Calu3 (cell line): ENCODE measurements at regions not wholly inside any gene's neighbourhood (a gene's known extent, or its start where the extent isn't known, plus 50 kb on each side); places are given as distances from the start of the nearest gene placed in this dataset.

Experiments used
- BruUV-seq: library from RNA; stranded (reverse); fragments of 400-500 nt; replicated peaks from 2 replicates; lab custom pipeline; 2021; lab: Mats Ljungman, UMichigan
- CTCF ChIA-PET: fragments of 300-600 bp; sonication (Branson Sonifier 250); formaldehyde crosslinking; loops from one replicate; lab custom pipeline; 2022; ENCODE audit warnings: antibody characterized with exemption; lab: Charles Lee
- DNase-seq: peaks from one replicate; pipeline ENCODE4 v3.0.0; 2022
- H3K27ac Mint-ChIP-seq: one replicate; pipeline ENCODE4 v1.8.0; 2022; ENCODE audit warnings: mixed read lengths; ENCODE audit not compliant: unreplicated experiment
- H3K27me3 Mint-ChIP-seq: one replicate; pipeline ENCODE4 v1.8.0; 2022; ENCODE audit warnings: mixed read lengths; ENCODE audit not compliant: unreplicated experiment
- H3K36me3 Mint-ChIP-seq: one replicate; pipeline ENCODE4 v1.8.0; 2022; ENCODE audit warnings: mild to moderate bottlenecking, moderate library complexity, mixed read lengths; ENCODE audit not compliant: insufficient read depth, unreplicated experiment
- H3K4me1 Mint-ChIP-seq: one replicate; pipeline ENCODE4 v1.8.0; 2022; ENCODE audit warnings: mild to moderate bottlenecking, low read depth, mixed read lengths; ENCODE audit not compliant: unreplicated experiment
- H3K4me3 Mint-ChIP-seq: one replicate; pipeline ENCODE4 v1.8.0; 2022; ENCODE audit warnings: mild to moderate bottlenecking, low read depth, moderate library complexity, mixed read lengths; ENCODE audit not compliant: unreplicated experiment
- H3K9me3 Mint-ChIP-seq: one replicate; pipeline ENCODE4 v1.8.0; 2022; ENCODE audit warnings: low read depth, mixed read lengths; ENCODE audit not compliant: unreplicated experiment
- intact Hi-C: fragments of 100-400 bp; cut with micrococcal nuclease; formaldehyde crosslinking; loops from one replicate; pipeline ENCODE4 v1.10.0; 2022; ENCODE audit not compliant: unreplicated experiment
- TF ChIP-seq, protein P1 (sequence below): fragments of 200-600 bp; IDR thresholded peaks from one replicate; pipeline ENCODE4 v1.8.0; 2022; ENCODE audit warnings: antibody characterized with exemption; ENCODE audit not compliant: unreplicated experiment

DNA sequence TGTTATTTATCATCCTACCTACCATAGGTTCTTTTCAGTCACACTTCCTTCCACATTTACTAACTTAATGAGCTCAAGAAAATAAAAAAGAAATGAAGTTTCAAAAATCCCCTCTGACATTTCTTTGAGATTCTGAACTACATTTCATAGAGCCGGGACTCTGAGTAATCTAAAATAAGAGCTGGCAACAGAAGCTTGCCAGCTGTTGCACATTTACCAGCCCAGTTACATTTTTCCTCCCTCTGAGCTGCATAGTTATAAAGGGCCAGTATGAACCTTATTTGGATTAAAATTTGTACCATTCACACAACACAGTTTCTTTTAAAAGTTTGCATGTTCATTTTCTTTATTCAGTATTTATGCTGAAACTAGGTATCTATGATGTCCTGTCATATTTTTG is 119.5 kb upstream of the CAV2 start:
- CTCF ChIA-PET = interaction anchor here (1.1 kb wide), 1 partner anchor 10 kb away, joined by 3 read pairs; no protein-coding TSS in a partner anchor
- Mint-ChIP-seq H3K27ac (no peak overlapping the region), H3K9me3 (no peaks in the 10 kb centered on the region), H3K36me3 (no peaks in the 10 kb centered on the region), H3K27me3 (no peaks in the 10 kb centered on the region), H3K4me1 (peaks cover 16% of the 10 kb centered on the region), H3K4me3 (no peak overlapping the region)
- no TSS peak for BruUV-seq
- TF ChIP-seq, protein P1, sequence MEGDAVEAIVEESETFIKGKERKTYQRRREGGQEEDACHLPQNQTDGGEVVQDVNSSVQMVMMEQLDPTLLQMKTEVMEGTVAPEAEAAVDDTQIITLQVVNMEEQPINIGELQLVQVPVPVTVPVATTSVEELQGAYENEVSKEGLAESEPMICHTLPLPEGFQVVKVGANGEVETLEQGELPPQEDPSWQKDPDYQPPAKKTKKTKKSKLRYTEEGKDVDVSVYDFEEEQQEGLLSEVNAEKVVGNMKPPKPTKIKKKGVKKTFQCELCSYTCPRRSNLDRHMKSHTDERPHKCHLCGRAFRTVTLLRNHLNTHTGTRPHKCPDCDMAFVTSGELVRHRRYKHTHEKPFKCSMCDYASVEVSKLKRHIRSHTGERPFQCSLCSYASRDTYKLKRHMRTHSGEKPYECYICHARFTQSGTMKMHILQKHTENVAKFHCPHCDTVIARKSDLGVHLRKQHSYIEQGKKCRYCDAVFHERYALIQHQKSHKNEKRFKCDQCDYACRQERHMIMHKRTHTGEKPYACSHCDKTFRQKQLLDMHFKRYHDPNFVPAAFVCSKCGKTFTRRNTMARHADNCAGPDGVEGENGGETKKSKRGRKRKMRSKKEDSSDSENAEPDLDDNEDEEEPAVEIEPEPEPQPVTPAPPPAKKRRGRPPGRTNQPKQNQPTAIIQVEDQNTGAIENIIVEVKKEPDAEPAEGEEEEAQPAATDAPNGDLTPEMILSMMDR = no peak
- intact Hi-C loops = no loop called here
- no peak for DNase-seq

DNA sequence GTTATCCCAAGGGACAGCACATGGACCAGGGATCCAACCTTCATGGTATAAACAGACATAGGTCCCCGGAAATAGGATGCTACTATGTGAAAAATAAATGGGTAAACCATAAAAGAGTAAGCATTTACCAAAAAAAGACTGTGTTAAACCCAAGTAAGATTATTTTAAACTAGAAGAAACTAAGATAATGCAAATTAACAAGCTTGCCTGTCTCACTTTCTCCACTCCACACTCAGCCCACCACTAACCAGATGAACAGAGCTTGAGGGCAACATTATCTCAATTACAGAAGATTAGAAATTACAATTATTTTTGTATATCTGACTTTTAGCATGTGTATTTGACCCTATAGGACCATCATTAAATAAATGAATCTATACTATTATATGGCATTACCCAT is 117.2 kb upstream of the CAV2 start:
- Mint-ChIP-seq H3K9me3 (no peaks in the 10 kb centered on the region), H3K36me3 (no peaks in the 10 kb centered on the region), H3K27ac (no peak overlapping the region), H3K4me1 (peaks cover 16% of the 10 kb centered on the region), H3K4me3 (no peak overlapping the region), H3K27me3 (no peaks in the 10 kb centered on the region)
- CTCF ChIA-PET = no interaction called here
- intact Hi-C loops = no loop called here
- no TSS peak for BruUV-seq
- DNase-seq = no peak
- TF ChIP-seq, protein P1 = no peak

DNA sequence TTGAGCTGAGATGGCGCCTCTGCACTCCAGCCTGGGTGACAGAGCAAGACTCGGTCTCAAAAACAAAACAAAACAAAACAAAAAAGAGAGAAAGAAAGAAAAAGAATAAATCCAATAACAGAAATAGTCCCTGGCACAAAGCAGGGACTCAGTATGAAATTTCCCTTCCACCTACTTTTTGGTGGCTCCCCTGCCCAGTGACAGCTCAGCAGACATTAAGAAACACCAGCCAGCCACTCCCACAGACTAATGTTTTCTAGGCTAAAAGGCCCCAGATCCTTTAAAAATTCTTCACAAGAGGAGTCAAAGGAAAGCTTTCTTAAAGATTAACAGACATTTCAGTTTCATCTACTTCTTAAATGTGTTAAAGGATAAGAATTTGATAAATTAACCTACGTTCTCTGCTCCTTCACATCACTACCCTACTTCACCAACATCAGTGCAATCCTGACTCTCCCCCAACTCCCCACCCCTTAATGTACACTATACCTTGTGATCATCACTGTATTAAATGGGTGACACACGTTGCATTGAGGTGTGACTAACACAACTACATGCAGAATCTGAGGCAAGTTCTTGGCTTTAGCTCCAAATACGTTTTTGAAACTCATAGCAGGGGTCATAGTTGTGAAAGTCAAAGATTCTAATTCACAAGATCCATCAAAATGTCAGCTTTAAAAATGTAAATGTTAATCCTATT is 114.5 kb upstream of the CAV2 start:
- H3K9me3 Mint-ChIP-seq = no peaks in the 10 kb centered on the region
- intact Hi-C loops = no loop called here
- no peak overlapping the region for H3K4me3 Mint-ChIP-seq
- no peaks in the 10 kb centered on the region for H3K27me3 Mint-ChIP-seq
- no peak overlapping the region for H3K27ac Mint-ChIP-seq
- CTCF ChIA-PET = interaction anchor here (1.2 kb wide), 1 partner anchor 15 kb away, joined by 3 read pairs; no protein-coding TSS in a partner anchor
- no peaks in the 10 kb centered on the region for H3K36me3 Mint-ChIP-seq
- TF ChIP-seq, protein P1 = no peak
- peaks cover 16% of the 10 kb centered on the region for H3K4me1 Mint-ChIP-seq
- no peak for DNase-seq
- no TSS peak for BruUV-seq

DNA sequence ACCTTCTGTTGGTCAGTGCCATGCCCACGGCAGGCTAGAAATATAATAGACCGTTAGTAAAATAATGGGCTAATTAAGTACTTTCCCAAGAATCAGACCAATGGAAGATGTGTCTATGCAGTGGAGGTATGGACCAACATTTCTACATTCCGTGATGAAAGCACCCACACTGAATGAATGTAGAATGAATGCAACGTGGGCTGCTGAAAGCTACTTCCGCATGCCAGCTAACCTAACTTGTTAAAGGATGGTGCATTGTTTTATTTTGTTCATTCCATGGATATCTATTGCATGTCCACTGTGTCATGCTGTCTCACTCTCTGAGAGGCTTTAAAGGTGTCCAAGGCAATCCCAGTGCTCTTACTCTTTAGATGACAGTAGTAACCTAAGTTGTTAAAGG is 112.9 kb upstream of the CAV2 start:
- H3K36me3 Mint-ChIP-seq = no peaks in the 10 kb centered on the region
- CTCF ChIA-PET = no interaction called here
- no peaks in the 10 kb centered on the region for H3K27me3 Mint-ChIP-seq
- no peaks in the 10 kb centered on the region for H3K9me3 Mint-ChIP-seq
- intact Hi-C loops = no loop called here
- no peak overlapping the region for H3K4me3 Mint-ChIP-seq
- peaks cover 16% of the 10 kb centered on the region for H3K4me1 Mint-ChIP-seq
- DNase-seq = no peak
- BruUV-seq = no TSS peak
- TF ChIP-seq, protein P1 = no peak
- H3K27ac Mint-ChIP-seq = no peak overlapping the region
